ENCODE measurements at regions not wholly inside any gene's neighbourhood (a gene's known extent, or its start where the extent isn't known, plus 50 kb on each side); places are given as distances from the start of the nearest gene placed in this dataset.

DNA sequence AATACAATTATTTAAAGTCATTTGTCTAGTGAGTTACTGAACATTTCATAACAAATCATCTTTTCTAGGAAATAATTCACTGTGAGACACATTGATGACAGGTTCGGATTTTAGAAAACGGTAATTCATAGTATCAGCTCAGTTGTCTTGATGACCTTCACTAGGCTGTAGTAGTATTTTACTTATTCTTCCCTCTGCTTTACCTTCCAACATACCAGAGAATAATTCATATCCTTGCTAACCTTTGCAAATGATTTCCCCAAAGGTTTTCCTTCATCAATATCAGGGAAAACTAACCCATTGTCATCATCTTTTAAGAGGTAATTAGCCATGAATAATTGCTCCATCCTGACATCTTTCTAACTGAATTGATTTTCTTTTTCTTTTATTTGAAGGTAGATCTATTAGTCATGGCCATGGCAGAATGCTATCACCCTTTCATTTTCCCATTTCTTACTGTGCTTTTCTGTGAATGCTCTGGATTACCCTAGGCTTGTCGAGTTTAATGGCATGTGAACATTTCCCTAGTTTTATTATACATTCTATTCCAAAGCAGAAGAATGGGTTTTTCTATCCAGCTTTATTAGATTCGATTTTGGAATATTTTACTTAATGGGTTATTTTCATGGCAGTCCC, 299.2 kb downstream of the OLFM4 start:
- no peaks in the 10 kb centered on the region for H3K36me3 ChIP-seq (ENCODE audit: insufficient read depth in 1 of 2, low read depth in 1 of 2)
- H3K27ac ChIP-seq: no peak overlapping the region
- H3K27me3 ChIP-seq (ENCODE audit: insufficient read depth in 3 of 3, low read length in 2 of 3): no peaks in the 10 kb centered on the region
- no peak overlapping the region for H3K4me3 ChIP-seq
- no peaks in the 10 kb centered on the region for H3K9me3 ChIP-seq
- 66 to 72% (median 68%) methylated on average over 4 of the region's 4 CpGs for WGBS, 3 donors
- TF ChIP-seq, protein P1, sequence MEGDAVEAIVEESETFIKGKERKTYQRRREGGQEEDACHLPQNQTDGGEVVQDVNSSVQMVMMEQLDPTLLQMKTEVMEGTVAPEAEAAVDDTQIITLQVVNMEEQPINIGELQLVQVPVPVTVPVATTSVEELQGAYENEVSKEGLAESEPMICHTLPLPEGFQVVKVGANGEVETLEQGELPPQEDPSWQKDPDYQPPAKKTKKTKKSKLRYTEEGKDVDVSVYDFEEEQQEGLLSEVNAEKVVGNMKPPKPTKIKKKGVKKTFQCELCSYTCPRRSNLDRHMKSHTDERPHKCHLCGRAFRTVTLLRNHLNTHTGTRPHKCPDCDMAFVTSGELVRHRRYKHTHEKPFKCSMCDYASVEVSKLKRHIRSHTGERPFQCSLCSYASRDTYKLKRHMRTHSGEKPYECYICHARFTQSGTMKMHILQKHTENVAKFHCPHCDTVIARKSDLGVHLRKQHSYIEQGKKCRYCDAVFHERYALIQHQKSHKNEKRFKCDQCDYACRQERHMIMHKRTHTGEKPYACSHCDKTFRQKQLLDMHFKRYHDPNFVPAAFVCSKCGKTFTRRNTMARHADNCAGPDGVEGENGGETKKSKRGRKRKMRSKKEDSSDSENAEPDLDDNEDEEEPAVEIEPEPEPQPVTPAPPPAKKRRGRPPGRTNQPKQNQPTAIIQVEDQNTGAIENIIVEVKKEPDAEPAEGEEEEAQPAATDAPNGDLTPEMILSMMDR (IDR thresholded peaks at IDR 0.05): no peak
- intact Hi-C loops (cut with DNase I): no loop called here
- H3K4me1 ChIP-seq: no peaks in the 10 kb centered on the region
- DNase-seq (no peak), ATAC-seq (no peak)

DNA sequence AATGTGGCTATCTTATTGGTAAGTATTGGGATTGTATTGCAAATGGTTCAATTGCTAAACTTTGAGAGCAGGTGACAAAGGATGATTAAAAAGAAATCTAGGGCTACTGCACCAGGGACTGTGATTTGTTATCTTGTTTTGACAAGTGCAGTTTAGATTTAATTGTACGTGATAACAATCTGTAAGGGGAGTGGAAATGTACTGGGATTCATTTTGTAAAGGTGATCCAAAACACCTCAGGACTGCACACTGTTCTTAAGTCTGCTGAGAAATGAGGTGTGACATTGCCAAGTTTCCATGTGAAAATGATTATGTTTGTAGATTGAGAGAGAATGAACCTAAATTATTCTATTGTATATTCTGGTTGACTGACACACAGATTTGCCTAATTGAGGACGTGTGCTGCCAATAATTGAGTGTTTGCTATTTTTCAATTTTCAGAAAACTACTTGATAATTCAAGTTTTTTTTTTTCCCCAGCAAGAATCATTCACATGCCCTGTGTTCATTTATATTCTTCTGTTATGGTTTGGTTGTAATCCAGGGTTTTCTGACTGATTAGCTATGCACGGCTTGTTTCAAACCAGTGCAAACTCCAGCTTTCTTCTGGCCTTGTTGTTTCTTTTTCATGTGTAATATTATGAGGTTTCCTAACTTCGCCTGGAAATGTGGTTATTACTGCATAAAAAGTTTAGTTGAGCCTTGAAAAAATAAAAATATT, 308.0 kb downstream of the OLFM4 start:
- Histone ChIP-seq H3K4me1 (no peaks in the 10 kb centered on the region), H3K36me3 (ENCODE audit: insufficient read depth in 1 of 2, low read depth in 1 of 2) (no peaks in the 10 kb centered on the region), H3K27ac (no peak overlapping the region), H3K9me3 (no peaks in the 10 kb centered on the region), H3K27me3 (ENCODE audit: insufficient read depth in 3 of 3, low read length in 2 of 3) (no peaks in the 10 kb centered on the region), H3K4me3 (no peak overlapping the region)
- WGBS, 3 donors: 27 to 49% (median 29%) methylated on average over 4 of the region's 4 CpGs
- DNase-seq (no peak), ATAC-seq (no peak)
- intact Hi-C loops (cut with DNase I): no loop called here
- TF ChIP-seq, protein P1 (IDR thresholded peaks at IDR 0.05): no peak

DNA sequence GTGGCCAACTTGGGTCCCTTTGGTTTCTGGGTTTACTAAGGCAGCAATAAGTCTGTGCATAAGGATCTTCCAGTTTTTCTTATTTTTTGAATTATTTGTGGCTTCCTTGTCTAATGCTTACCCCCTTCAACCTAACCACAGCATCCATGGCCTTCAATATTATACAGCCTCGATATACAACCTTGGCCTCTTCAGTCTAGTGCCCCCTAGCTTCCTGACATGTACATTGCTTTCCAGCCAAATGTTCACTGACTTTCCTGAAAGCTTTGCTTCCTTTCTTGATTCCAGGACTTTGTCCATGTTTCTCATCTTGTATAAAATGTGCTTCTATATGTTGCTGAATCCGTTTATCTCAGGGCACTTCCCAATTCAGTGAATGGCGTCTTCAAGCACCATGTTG, 310.1 kb downstream of the OLFM4 start:
- H3K27ac ChIP-seq: no peak overlapping the region
- ATAC-seq (no peak), DNase-seq (no peak)
- 77 to 84% (median 83%) methylated on average over 3 of the region's 3 CpGs for WGBS, 3 donors
- TF ChIP-seq, protein P1 (IDR thresholded peaks at IDR 0.05): no peak
- no peaks in the 10 kb centered on the region for H3K27me3 ChIP-seq (ENCODE audit: insufficient read depth in 3 of 3, low read length in 2 of 3)
- intact Hi-C loops (cut with DNase I): no loop called here
- no peaks in the 10 kb centered on the region for H3K36me3 ChIP-seq (ENCODE audit: insufficient read depth in 1 of 2, low read depth in 1 of 2)
- H3K4me3 ChIP-seq: no peak overlapping the region
- no peaks in the 10 kb centered on the region for H3K9me3 ChIP-seq
- H3K4me1 ChIP-seq: no peaks in the 10 kb centered on the region

DNA sequence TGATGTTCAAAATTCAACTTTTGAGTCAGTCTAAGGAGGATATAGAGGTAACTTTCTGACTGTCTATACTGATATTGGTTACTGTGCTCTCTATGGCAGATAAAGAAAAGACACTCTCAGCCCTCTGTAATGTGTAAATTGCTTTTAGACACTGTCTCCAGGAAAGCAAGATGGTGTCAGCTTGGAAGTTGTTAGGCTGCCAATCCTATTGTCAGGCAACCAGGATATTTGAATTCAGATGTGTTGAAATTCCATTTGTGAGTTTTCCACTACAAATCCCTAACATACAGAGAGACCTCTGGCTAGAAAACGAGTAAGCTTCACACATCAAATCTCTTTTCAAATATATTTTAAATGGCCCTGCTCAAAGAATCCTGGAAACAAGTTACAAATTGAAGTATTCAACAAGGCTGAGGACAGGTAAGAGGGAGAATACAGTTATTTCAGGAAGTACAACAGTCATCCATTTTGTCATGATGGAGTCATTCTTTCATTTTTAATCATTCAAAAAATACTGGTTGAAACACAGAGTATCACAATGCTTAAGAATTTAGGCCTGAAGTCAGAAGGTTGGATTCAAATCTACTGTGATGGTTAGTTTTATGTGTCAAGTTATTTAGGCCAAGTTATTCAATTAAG, 312.0 kb downstream of the OLFM4 start:
- intact Hi-C loops (cut with DNase I): no loop called here
- Histone ChIP-seq H3K4me1 (no peaks in the 10 kb centered on the region), H3K36me3 (ENCODE audit: insufficient read depth in 1 of 2, low read depth in 1 of 2) (no peaks in the 10 kb centered on the region), H3K9me3 (no peaks in the 10 kb centered on the region), H3K27ac (no peak overlapping the region), H3K27me3 (ENCODE audit: insufficient read depth in 3 of 3, low read length in 2 of 3) (no peaks in the 10 kb centered on the region), H3K4me3 (no peak overlapping the region)
- TF ChIP-seq, protein P1 (IDR thresholded peaks at IDR 0.05): no peak
- ATAC-seq: no peak
- WGBS, 3 donors: 56 to 73% (median 65%) methylated on average over 1 of the region's 1 CpG
- DNase-seq: no peak

Data from psoas muscle (tissue), 7 donors.